Activated CD8-positive, alpha-beta T cell treated with anti-CD3 and anti-CD28 coated beads for 36 hours (primary cell): ENCODE measurements at regions not wholly inside any gene's neighbourhood (a gene's known extent, or its start where the extent isn't known, plus 50 kb on each side); places are given as distances from the start of the nearest gene placed in this dataset.

Experiments used
- ATAC-seq: fragments of 200-7000 bp; cut with Tn5 transposase; one replicate; pipeline ENCODE4 v1.10.0; 2021; ENCODE audit warnings: mild to moderate bottlenecking, moderate library complexity
- CTCF ChIA-PET: fragments of 350-600 bp; sonication (Branson Sonifier 250); formaldehyde crosslinking; loops from one replicate; lab custom pipeline; 2021; ENCODE audit warnings: antibody characterized with exemption; lab: Charles Lee
- POLR2A ChIA-PET: fragments of 350-600 bp; sonication (Branson Sonifier 250); formaldehyde crosslinking; loops from one replicate; lab custom pipeline; 2021; ENCODE audit warnings: antibody characterized with exemption; lab: Charles Lee
- DNase-seq: peaks from one replicate; pipeline ENCODE4 v3.0.0-alpha.2; 2020
- H3K27ac Mint-ChIP-seq: one replicate; pipeline ENCODE4 v1.8.0; 2021; ENCODE audit warnings: mild to moderate bottlenecking, mixed read lengths
- H3K27me3 Mint-ChIP-seq: one replicate; pipeline ENCODE4 v1.8.0; 2021; ENCODE audit warnings: mixed read lengths
- H3K36me3 Mint-ChIP-seq: one replicate; pipeline ENCODE4 v1.8.0; 2021; ENCODE audit warnings: low read depth, mixed read lengths
- H3K4me1 Mint-ChIP-seq: one replicate; pipeline ENCODE4 v1.8.0; 2021; ENCODE audit warnings: low read depth, mixed read lengths
- H3K4me3 Mint-ChIP-seq: one replicate; pipeline ENCODE4 v1.8.0; 2021; ENCODE audit warnings: mild to moderate bottlenecking, moderate library complexity, mixed read lengths
- H3K9me3 Mint-ChIP-seq: one replicate; pipeline ENCODE4 v1.8.0; 2021; ENCODE audit warnings: mixed read lengths
- CTCF ChIP-seq: fragments of 200-600 bp; IDR thresholded peaks from one replicate; pipeline ENCODE4 v1.8.0; 2022; ENCODE audit warnings: antibody characterized with exemption, mild to moderate bottlenecking
- intact Hi-C: fragments of 100-400 bp; cut with micrococcal nuclease; formaldehyde crosslinking; loops from one replicate; pipeline ENCODE4 v1.10.0; 2022

GRCh38 chrX:125782184-125782583 lies 383.9 kb downstream of the DCAF12L2 start:
- no peak overlapping the region for H3K27ac Mint-ChIP-seq
- no peaks in the 10 kb centered on the region for H3K4me1 Mint-ChIP-seq
- H3K36me3 Mint-ChIP-seq = no peaks in the 10 kb centered on the region
- CTCF ChIA-PET = no interaction called here
- intact Hi-C loops = no loop called here
- H3K27me3 Mint-ChIP-seq = no peaks in the 10 kb centered on the region
- POLR2A ChIA-PET = interaction anchor here (0.6 kb wide), 1 partner anchor 180 kb away, joined by 3 read pairs; no protein-coding TSS in a partner anchor
- H3K9me3 Mint-ChIP-seq = no peaks in the 10 kb centered on the region
- ATAC-seq (no peak), DNase-seq (no peak)
- H3K4me3 Mint-ChIP-seq = no peak overlapping the region
- TF ChIP-seq CTCF = no peak

GRCh38 chrX:125786316-125786715 lies 379.8 kb downstream of the DCAF12L2 start:
- TF ChIP-seq CTCF = no peak
- intact Hi-C loops = no loop called here
- ATAC-seq (no peak), DNase-seq (no peak)
- H3K4me3 Mint-ChIP-seq = no peak overlapping the region
- H3K36me3 Mint-ChIP-seq = no peaks in the 10 kb centered on the region
- H3K27ac Mint-ChIP-seq = no peak overlapping the region
- no peaks in the 10 kb centered on the region for H3K9me3 Mint-ChIP-seq
- POLR2A ChIA-PET = no interaction called here
- no peaks in the 10 kb centered on the region for H3K27me3 Mint-ChIP-seq
- CTCF ChIA-PET = no interaction called here
- H3K4me1 Mint-ChIP-seq = no peaks in the 10 kb centered on the region

GRCh38 chrX:125791787-125792186 lies 374.3 kb downstream of the DCAF12L2 start:
- ATAC-seq (no peak), DNase-seq (no peak)
- H3K36me3 Mint-ChIP-seq = no peaks in the 10 kb centered on the region
- H3K9me3 Mint-ChIP-seq = no peaks in the 10 kb centered on the region
- intact Hi-C loops = no loop called here
- no peak overlapping the region for H3K4me3 Mint-ChIP-seq
- no peaks in the 10 kb centered on the region for H3K27me3 Mint-ChIP-seq
- no peak for TF ChIP-seq CTCF
- H3K4me1 Mint-ChIP-seq = no peaks in the 10 kb centered on the region
- ChIA-PET POLR2A (no interaction called here), CTCF (no interaction called here)
- no peak overlapping the region for H3K27ac Mint-ChIP-seq

GRCh38 chrX:125810856-125811255 lies 355.2 kb downstream of the DCAF12L2 start:
- H3K27ac Mint-ChIP-seq = no peak overlapping the region
- no peaks in the 10 kb centered on the region for H3K9me3 Mint-ChIP-seq
- no peak for TF ChIP-seq CTCF
- intact Hi-C loops = no loop called here
- H3K36me3 Mint-ChIP-seq = no peaks in the 10 kb centered on the region
- H3K4me1 Mint-ChIP-seq = no peaks in the 10 kb centered on the region
- H3K4me3 Mint-ChIP-seq = no peak overlapping the region
- POLR2A ChIA-PET = no interaction called here
- ATAC-seq (no peak), DNase-seq (no peak)
- no peaks in the 10 kb centered on the region for H3K27me3 Mint-ChIP-seq
- CTCF ChIA-PET = no interaction called here

- TF ChIP-seq CTCF = no peak
- intact Hi-C loops = no loop called here
- DNase-seq (no peak), ATAC-seq (no peak)
- Mint-ChIP-seq H3K4me3 (no peak overlapping the region), H3K9me3 (no peaks in the 10 kb centered on the region), H3K27me3 (no peaks in the 10 kb centered on the region), H3K27ac (no peak overlapping the region), H3K36me3 (no peaks in the 10 kb centered on the region), H3K4me1 (no peaks in the 10 kb centered on the region)
- ChIA-PET CTCF (no interaction called here), POLR2A (no interaction called here)
Measured at GRCh38 chrX:125826080-125826479, 340.0 kb downstream of the DCAF12L2 start.
